GM12874 (cell line): ENCODE measurements at regions not wholly inside any gene's neighbourhood (a gene's known extent, or its start where the extent isn't known, plus 50 kb on each side); places are given as distances from the start of the nearest gene placed in this dataset.

ENCODE experiments used
- TF ChIP-seq, protein P1 (sequence below): IDR thresholded peaks from 2 replicates; pipeline ENCODE4 v1.5.1; 2011; ENCODE audit warnings: low read depth, mild to moderate bottlenecking, control low read depth, low read length, moderate library complexity; ENCODE audit not compliant: insufficient read depth

DNA sequence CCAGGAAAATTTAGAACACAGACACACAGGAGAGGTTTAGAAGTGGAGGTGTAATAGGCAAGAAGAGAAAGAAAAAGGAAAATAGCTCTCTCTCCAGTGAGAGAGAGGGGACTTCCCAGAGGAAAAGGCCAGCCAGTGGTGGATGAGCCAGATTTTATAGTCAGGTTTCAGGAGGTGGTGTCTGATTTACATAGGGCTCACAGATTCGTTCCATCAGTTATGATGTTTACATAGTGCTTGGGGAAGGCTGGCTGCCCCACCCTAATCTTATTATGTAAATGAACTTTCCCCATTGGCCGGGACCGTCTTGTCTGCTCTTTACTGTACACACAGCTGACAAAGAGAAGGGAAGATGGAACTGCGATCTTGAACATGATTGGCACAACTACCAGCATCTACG is 797.3 kb downstream of the PLA2G4A start:
- TF ChIP-seq, protein P1, sequence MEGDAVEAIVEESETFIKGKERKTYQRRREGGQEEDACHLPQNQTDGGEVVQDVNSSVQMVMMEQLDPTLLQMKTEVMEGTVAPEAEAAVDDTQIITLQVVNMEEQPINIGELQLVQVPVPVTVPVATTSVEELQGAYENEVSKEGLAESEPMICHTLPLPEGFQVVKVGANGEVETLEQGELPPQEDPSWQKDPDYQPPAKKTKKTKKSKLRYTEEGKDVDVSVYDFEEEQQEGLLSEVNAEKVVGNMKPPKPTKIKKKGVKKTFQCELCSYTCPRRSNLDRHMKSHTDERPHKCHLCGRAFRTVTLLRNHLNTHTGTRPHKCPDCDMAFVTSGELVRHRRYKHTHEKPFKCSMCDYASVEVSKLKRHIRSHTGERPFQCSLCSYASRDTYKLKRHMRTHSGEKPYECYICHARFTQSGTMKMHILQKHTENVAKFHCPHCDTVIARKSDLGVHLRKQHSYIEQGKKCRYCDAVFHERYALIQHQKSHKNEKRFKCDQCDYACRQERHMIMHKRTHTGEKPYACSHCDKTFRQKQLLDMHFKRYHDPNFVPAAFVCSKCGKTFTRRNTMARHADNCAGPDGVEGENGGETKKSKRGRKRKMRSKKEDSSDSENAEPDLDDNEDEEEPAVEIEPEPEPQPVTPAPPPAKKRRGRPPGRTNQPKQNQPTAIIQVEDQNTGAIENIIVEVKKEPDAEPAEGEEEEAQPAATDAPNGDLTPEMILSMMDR, result no peak

GRCh38 chr1:187627516-187627915 is 798.8 kb downstream of the PLA2G4A start:
- TF ChIP-seq, protein P1, result no peak

DNA sequence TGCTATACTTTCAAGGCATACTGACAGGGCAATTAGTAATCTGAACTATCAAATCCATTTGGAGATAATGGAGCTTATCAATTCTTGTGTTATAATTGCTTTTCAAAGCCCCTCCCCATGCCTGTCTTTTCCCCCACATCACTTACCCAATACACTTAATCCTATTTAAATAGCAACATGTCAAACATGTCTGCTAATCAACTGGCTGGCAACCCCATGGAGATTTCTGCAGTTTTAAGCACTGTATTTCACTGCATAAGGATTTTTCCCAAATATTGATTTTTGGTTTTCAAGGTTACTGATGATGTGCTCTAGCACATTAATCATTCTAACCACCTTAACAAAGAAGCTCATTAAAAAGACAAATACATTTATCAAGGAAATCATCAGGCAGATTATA is 800.3 kb downstream of the PLA2G4A start:
- TF ChIP-seq, protein P1, result no peak

DNA sequence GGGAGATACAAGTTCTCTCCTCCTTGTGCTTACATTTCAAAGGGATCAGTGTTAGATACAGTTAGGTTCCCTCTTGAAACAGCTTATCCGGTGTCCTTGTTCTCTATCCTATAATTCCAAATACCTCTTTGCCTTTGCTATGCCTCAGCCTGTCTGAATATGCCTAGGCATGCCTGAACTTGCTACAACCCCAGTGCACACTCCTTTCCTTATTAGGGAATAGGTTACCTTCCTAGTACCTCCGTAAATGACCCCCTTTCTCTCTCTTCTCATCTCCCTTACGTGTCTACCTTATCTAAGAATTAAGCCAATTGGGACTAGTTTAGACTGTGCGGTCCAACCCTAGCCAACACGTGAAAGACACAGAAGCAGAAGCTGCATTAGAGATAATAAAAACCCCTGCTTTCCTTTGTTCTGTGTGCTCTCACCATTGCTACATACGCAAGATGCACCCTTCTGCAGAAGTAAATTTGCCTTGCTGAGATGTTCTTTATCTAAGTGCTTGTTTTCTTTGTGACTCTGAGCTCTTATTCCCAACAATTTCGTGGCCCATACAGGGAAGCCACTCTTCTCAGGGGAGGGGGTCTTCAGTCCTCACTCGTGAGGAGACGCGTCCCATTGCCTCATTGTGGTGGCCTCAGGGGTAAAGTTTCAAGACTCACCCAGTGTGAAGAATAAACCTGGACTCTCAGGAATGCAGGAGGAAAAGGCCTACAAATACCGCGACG is 802.1 kb downstream of the PLA2G4A start:
- TF ChIP-seq, protein P1, result no peak

DNA sequence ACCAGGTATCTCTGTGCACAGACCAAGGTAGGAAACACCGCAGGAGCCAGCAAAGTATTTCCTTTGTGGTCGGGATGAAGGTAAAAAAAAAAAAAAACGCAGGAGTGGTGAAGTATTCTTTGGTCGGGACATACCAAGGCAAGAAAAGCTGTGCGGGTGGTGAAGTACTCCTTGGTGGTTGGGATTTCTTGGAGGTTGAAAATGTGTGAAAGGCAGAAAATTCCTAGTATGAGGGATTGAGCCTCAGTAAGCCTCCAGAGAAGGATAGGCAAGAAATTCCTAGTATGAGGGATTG is 802.6 kb downstream of the PLA2G4A start:
- TF ChIP-seq, protein P1, result no peak

GRCh38 chr1:187631984-187632383 is 803.2 kb downstream of the PLA2G4A start:
- TF ChIP-seq, protein P1, result no peak

DNA sequence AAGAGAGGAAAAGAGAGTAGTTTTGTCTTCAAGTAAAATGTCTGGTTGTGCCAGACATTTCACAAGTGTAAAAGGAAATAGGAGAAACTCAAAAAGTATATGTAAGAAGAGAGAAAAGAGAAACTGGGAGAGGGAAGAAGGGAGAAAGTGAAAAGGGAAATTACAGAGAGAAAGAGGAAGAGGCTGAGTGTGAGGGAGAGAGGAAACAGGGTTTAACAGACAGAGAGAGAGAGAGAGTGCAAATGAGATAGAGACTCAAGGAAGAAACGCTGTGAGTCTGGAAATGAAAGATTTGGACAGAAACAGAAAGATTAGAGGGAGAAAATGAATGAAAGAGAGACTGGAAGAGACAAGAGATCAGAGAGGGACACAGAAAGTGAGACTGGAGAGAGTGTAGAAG is 806.2 kb downstream of the PLA2G4A start:
- TF ChIP-seq, protein P1, result no peak
